ENCODE measurements at regions not wholly inside any gene's neighbourhood (a gene's known extent, or its start where the extent isn't known, plus 50 kb on each side); places are given as distances from the start of the nearest gene placed in this dataset.

DNA sequence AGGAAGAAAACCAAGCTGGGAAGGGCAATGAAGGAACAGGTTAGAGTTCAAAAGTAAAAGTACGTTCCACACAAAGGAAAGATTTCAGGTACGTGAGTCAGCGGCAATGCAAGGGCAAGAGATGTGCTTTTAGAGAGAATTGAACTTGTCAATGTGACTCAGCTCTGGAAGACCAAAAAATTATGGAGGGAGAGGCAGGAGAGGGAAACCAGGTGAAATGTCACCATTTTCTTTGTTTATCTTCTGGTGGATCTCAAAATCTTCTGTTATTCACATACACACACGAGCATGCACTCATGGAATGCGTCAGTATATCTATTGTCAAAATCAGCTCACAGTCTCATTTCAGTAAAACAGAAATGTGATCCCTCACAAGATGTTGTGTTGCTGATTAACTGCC lies 148.8 kb upstream of the RFX3 start:
- TF ChIP-seq TEAD4 (IDR thresholded peaks at IDR 0.05) (no peak), EP300 (IDR thresholded peaks at IDR 0.05; ENCODE audit: borderline replicate concordance) (no peak), YY1 (IDR thresholded peaks at IDR 0.05; ENCODE audit: low read depth) (no peak), TCF12 (IDR thresholded peaks at IDR 0.05; ENCODE audit: low read depth) (no peak), NFIC (IDR thresholded peaks at IDR 0.05) (no peak), TAF1 (IDR thresholded peaks at IDR 0.05; ENCODE audit: low read depth) (no peak), RAD21 (IDR thresholded peaks at IDR 0.05; ENCODE audit: low read depth) (no peak), EGR1 (IDR thresholded peaks at IDR 0.05) (no peak), ZBTB7A (IDR thresholded peaks at IDR 0.05; ENCODE audit: low read depth) (no peak), REST (IDR thresholded peaks at IDR 0.05; ENCODE audit: low read depth) (no peak), CREB1 (IDR thresholded peaks at IDR 0.05; ENCODE audit: low read depth) (no peak), FOXM1 (IDR thresholded peaks at IDR 0.05; ENCODE audit: borderline replicate concordance, low read depth) (no peak), CEBPB (IDR thresholded peaks at IDR 0.05) (no peak)
- TF ChIP-seq, protein P1, sequence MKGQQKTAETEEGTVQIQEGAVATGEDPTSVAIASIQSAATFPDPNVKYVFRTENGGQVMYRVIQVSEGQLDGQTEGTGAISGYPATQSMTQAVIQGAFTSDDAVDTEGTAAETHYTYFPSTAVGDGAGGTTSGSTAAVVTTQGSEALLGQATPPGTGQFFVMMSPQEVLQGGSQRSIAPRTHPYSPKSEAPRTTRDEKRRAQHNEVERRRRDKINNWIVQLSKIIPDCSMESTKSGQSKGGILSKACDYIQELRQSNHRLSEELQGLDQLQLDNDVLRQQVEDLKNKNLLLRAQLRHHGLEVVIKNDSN (IDR thresholded peaks at IDR 0.05): no peak
- TF ChIP-seq, protein P2, sequence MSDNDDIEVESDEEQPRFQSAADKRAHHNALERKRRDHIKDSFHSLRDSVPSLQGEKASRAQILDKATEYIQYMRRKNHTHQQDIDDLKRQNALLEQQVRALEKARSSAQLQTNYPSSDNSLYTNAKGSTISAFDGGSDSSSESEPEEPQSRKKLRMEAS (IDR thresholded peaks at IDR 0.05): no peak

- no peak for TF ChIP-seq REST (IDR thresholded peaks at IDR 0.05; ENCODE audit: low read depth)
These were observed 146.6 kb upstream of the RFX3 start for GRCh38 chr9:3672399-3672798.

DNA sequence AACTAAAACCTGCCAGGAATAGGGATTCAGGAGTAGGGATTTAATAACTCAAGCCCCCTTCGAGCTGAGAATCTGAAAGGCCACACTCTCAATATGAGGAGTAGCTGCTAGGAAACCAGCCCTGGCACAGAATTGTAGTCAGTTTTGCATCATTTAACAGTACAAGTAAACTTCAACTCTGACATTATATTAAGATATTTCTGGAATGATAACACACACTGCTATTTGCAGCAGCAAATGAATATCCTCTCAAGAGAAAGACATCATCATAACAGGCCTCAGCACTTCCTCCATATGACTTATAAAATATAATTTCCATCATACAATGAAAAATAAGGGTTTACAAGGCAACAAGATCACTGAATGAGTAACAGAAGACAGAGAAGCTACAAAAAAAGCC lies 138.2 kb upstream of the RFX3 start:
- TF ChIP-seq YY1 (IDR thresholded peaks at IDR 0.05; ENCODE audit: low read depth): no peak
- no peak for TF ChIP-seq TAF1 (IDR thresholded peaks at IDR 0.05; ENCODE audit: low read depth)
- no peak for TF ChIP-seq RAD21 (IDR thresholded peaks at IDR 0.05; ENCODE audit: low read depth)
- no peak for TF ChIP-seq REST (IDR thresholded peaks at IDR 0.05; ENCODE audit: low read depth)
- TF ChIP-seq CREB1 (IDR thresholded peaks at IDR 0.05; ENCODE audit: low read depth): no peak
- no peak for TF ChIP-seq NFIC (IDR thresholded peaks at IDR 0.05)
- TF ChIP-seq, protein P2 (IDR thresholded peaks at IDR 0.05): no peak
- no peak for TF ChIP-seq TCF12 (IDR thresholded peaks at IDR 0.05; ENCODE audit: low read depth)
- TF ChIP-seq EP300 (IDR thresholded peaks at IDR 0.05; ENCODE audit: borderline replicate concordance): no peak
- TF ChIP-seq FOXM1 (IDR thresholded peaks at IDR 0.05; ENCODE audit: borderline replicate concordance, low read depth): no peak
- TF ChIP-seq ZBTB7A (IDR thresholded peaks at IDR 0.05; ENCODE audit: low read depth): no peak
- no peak for TF ChIP-seq CEBPB (IDR thresholded peaks at IDR 0.05)
- TF ChIP-seq, protein P1 (IDR thresholded peaks at IDR 0.05): no peak
- TF ChIP-seq EGR1 (IDR thresholded peaks at IDR 0.05): no peak
- no peak for TF ChIP-seq TEAD4 (IDR thresholded peaks at IDR 0.05)

DNA sequence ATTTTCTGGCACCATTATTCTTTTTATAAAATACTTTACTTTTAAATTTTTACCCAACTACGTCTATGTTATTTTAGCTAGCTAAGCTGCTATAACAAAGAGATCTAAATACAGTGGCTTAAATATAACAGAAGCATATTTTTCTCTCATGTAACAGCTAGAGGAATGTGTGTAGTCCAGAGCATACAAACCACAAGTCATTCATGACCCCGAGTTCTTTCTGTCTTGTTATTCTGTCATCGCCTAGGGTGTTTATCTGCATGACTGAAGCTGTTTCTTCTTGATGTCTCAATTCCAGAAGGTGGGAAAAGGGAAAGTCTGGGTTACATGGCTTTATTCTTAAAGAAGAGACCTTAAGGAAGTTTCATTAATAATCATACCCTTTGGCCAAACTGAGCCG lies 136.9 kb upstream of the RFX3 start:
- TF ChIP-seq NFIC (IDR thresholded peaks at IDR 0.05): no peak
- no peak for TF ChIP-seq TCF12 (IDR thresholded peaks at IDR 0.05; ENCODE audit: low read depth)
- TF ChIP-seq REST (IDR thresholded peaks at IDR 0.05; ENCODE audit: low read depth): no peak
- no peak for TF ChIP-seq FOXM1 (IDR thresholded peaks at IDR 0.05; ENCODE audit: borderline replicate concordance, low read depth)
- no peak for TF ChIP-seq EGR1 (IDR thresholded peaks at IDR 0.05)
- no peak for TF ChIP-seq TEAD4 (IDR thresholded peaks at IDR 0.05)
- TF ChIP-seq, protein P2 (IDR thresholded peaks at IDR 0.05): no peak
- no peak for TF ChIP-seq RAD21 (IDR thresholded peaks at IDR 0.05; ENCODE audit: low read depth)
- no peak for TF ChIP-seq ZBTB7A (IDR thresholded peaks at IDR 0.05; ENCODE audit: low read depth)

Data from Ishikawa (cell line).